Activated CD8-positive, alpha-beta T cell treated with anti-CD3 and anti-CD28 coated beads for 36 hours (primary cell): ENCODE measurements at regions not wholly inside any gene's neighbourhood (a gene's known extent, or its start where the extent isn't known, plus 50 kb on each side); places are given as distances from the start of the nearest gene placed in this dataset.

Experiments used
- ATAC-seq: fragments of 200-7000 bp; cut with Tn5 transposase; one replicate; pipeline ENCODE4 v1.10.0; 2021; ENCODE audit warnings: mild to moderate bottlenecking, moderate library complexity
- CTCF ChIA-PET: fragments of 350-600 bp; sonication (Branson Sonifier 250); formaldehyde crosslinking; loops from one replicate; lab custom pipeline; 2021; ENCODE audit warnings: antibody characterized with exemption; lab: Charles Lee
- POLR2A ChIA-PET: fragments of 350-600 bp; sonication (Branson Sonifier 250); formaldehyde crosslinking; loops from one replicate; lab custom pipeline; 2021; ENCODE audit warnings: antibody characterized with exemption; lab: Charles Lee
- DNase-seq: peaks from one replicate; pipeline ENCODE4 v3.0.0-alpha.2; 2020
- H3K27ac Mint-ChIP-seq: one replicate; pipeline ENCODE4 v1.8.0; 2021; ENCODE audit warnings: mild to moderate bottlenecking, mixed read lengths
- H3K27me3 Mint-ChIP-seq: one replicate; pipeline ENCODE4 v1.8.0; 2021; ENCODE audit warnings: mixed read lengths
- H3K36me3 Mint-ChIP-seq: one replicate; pipeline ENCODE4 v1.8.0; 2021; ENCODE audit warnings: low read depth, mixed read lengths
- H3K4me1 Mint-ChIP-seq: one replicate; pipeline ENCODE4 v1.8.0; 2021; ENCODE audit warnings: low read depth, mixed read lengths
- H3K4me3 Mint-ChIP-seq: one replicate; pipeline ENCODE4 v1.8.0; 2021; ENCODE audit warnings: mild to moderate bottlenecking, moderate library complexity, mixed read lengths
- H3K9me3 Mint-ChIP-seq: one replicate; pipeline ENCODE4 v1.8.0; 2021; ENCODE audit warnings: mixed read lengths
- intact Hi-C: fragments of 100-400 bp; cut with micrococcal nuclease; formaldehyde crosslinking; loops from one replicate; pipeline ENCODE4 v1.10.0; 2022
- TF ChIP-seq, protein P1 (sequence below): fragments of 200-600 bp; IDR thresholded peaks from one replicate; pipeline ENCODE4 v1.8.0; 2022; ENCODE audit warnings: antibody characterized with exemption, mild to moderate bottlenecking

DNA sequence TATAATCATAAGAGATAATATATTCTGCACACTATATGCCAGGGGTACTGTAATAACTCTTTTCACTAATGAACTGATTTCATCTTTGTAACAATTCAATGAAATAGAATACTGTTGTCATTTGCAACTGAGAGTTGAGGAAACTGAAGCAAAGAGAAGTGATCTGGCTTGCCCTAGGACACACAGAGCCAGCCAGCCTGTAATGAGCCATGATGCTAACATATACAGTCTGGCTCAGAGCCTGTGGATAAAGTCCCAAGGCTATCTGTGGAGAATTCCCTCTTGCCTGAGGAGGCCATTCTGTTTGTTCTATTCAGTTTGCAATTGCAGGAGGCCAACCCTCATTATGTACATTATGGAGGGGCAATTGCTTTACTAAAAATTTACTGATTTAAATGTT is 241.3 kb downstream of the CXCL12 start:
- no peaks in the 10 kb centered on the region for H3K4me1 Mint-ChIP-seq
- ATAC-seq (no peak), DNase-seq (no peak)
- no peak overlapping the region for H3K4me3 Mint-ChIP-seq
- ChIA-PET CTCF (no interaction called here), POLR2A (no interaction called here)
- H3K27me3 Mint-ChIP-seq, result no peaks in the 10 kb centered on the region
- H3K36me3 Mint-ChIP-seq, result no peaks in the 10 kb centered on the region
- no peak overlapping the region for H3K27ac Mint-ChIP-seq
- peaks cover 4% of the 10 kb centered on the region for H3K9me3 Mint-ChIP-seq
- TF ChIP-seq, protein P1, sequence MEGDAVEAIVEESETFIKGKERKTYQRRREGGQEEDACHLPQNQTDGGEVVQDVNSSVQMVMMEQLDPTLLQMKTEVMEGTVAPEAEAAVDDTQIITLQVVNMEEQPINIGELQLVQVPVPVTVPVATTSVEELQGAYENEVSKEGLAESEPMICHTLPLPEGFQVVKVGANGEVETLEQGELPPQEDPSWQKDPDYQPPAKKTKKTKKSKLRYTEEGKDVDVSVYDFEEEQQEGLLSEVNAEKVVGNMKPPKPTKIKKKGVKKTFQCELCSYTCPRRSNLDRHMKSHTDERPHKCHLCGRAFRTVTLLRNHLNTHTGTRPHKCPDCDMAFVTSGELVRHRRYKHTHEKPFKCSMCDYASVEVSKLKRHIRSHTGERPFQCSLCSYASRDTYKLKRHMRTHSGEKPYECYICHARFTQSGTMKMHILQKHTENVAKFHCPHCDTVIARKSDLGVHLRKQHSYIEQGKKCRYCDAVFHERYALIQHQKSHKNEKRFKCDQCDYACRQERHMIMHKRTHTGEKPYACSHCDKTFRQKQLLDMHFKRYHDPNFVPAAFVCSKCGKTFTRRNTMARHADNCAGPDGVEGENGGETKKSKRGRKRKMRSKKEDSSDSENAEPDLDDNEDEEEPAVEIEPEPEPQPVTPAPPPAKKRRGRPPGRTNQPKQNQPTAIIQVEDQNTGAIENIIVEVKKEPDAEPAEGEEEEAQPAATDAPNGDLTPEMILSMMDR, result no peak
- intact Hi-C loops, result no loop called here

DNA sequence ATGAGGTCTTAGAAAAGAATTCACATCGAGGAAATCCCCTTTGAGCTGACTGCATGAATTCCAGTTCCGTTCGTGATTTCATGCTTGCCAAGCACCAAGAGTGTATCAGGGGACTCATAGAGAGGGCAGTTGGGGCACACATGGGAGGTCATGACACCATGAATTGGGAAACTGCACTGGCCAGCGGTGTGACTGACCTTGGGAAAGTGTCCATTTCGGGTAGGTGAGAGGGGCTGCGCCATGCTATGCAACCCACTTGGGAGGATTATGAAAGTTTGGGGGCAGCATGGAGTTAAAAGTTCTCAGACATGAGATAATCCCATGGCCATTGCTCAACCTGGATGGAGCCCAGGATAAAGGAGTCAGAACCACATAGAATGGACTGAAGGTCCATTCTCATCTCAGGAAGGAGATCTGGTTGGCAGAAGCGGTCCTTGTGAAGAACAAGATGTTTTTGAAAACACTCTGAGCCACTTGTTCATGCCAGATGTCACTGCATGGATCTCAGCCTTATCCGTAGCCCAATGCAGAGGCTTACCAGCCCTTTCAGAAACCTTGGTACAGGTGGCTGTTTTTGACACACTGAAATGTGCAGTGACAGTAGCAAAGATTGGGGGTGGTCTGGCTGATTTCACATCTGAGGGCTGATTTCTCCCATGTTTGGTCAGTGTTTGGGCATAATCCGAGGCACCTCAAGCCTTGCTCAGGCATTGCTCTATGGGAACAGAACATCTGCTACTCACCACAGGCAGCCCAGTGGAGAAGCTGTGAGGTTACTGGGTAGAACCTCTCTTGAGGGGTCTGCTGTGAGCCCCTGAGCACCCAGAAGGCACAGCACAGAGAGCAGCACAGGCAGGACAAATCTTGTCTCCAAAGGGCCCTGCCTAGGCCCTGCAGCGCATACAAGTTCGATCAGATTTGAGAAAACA is 252.3 kb downstream of the CXCL12 start:
- no peak for DNase-seq
- no peaks in the 10 kb centered on the region for H3K27me3 Mint-ChIP-seq
- no peak overlapping the region for H3K4me3 Mint-ChIP-seq
- ChIA-PET CTCF (no interaction called here), POLR2A (no interaction called here)
- no peaks in the 10 kb centered on the region for H3K36me3 Mint-ChIP-seq
- no peak for ATAC-seq
- H3K4me1 Mint-ChIP-seq, result no peaks in the 10 kb centered on the region
- TF ChIP-seq, protein P1, result no peak
- intact Hi-C loops, result no loop called here
- no peaks in the 10 kb centered on the region for H3K9me3 Mint-ChIP-seq
- H3K27ac Mint-ChIP-seq, result no peak overlapping the region

DNA sequence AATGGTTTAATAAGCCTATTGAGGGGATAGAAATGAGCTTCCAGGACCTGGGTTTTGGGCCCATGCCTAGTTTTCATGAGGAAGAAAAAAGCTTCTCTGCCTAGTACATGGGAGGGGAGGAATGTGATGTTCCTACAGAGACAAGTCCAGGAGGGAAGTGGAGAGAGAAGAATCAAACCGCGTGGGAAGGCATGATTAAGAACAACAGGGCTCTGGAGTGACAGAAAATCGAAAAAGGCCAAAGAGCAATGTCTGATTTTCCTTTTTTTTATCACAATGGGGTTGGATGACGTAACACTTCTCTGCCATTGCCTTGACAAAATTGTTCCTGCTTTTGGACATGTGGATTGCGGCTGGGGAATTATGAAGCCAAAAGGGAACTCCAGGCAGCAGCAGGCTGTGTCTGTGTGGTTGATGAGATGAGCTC is 258.6 kb downstream of the CXCL12 start:
- no peaks in the 10 kb centered on the region for H3K4me1 Mint-ChIP-seq
- no peak overlapping the region for H3K27ac Mint-ChIP-seq
- H3K4me3 Mint-ChIP-seq, result no peak overlapping the region
- TF ChIP-seq, protein P1, result no peak
- ChIA-PET POLR2A (no interaction called here), CTCF (interaction anchor here (1.1 kb wide), 1 partner anchor 437 kb away, joined by 3 read pairs; no protein-coding TSS in a partner anchor)
- no peaks in the 10 kb centered on the region for H3K36me3 Mint-ChIP-seq
- intact Hi-C loops, result no loop called here
- ATAC-seq, result no peak
- peaks cover 2% of the 10 kb centered on the region for H3K27me3 Mint-ChIP-seq
- no peak for DNase-seq
- H3K9me3 Mint-ChIP-seq, result no peaks in the 10 kb centered on the region

DNA sequence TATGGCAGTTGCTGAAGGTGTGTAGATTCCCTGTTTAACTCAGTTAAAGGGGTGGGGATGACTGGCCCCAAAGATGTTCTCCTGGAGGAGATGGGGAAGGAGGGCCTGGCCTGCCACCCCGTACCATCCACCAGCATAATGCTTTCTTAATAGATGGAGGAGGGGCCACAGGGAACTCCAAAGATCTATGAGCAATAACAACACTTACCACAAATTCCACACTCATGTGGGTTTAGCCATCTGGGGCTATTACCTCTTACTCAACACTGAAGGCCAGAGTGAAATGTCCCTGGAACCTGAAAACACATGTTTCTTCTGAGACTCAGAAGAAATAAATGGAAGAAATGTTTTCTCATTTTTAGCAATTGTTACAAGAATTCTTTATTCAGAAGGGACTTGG is 259.0 kb downstream of the CXCL12 start:
- DNase-seq (no peak), ATAC-seq (no peak)
- TF ChIP-seq, protein P1, result no peak
- Mint-ChIP-seq H3K36me3 (no peaks in the 10 kb centered on the region), H3K9me3 (no peaks in the 10 kb centered on the region), H3K4me1 (no peaks in the 10 kb centered on the region), H3K27ac (no peak overlapping the region), H3K27me3 (peaks cover 2% of the 10 kb centered on the region), H3K4me3 (no peak overlapping the region)
- ChIA-PET CTCF (interaction anchor here (1.1 kb wide), 1 partner anchor 436 kb away, joined by 3 read pairs; no protein-coding TSS in a partner anchor), POLR2A (no interaction called here)
- intact Hi-C loops, result no loop called here

DNA sequence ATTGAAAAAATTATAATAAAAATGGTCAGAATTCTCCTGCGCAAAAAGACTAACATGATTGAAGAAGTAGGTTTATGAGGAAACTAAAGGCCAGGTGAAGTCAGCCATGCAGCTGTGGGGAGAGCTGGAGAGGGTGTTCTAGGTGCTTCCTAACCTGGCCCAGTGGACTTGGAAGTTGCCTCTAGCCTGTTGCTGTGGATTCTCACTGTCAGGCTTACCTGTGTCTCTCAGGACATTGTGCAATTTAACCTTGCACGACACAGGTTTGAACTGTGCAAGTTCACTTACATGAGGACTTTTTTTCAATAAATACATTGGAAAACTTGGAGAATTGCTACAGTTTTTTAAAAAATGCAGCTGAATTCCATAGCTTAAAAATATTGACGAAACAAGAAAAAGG is 266.4 kb downstream of the CXCL12 start:
- DNase-seq, result no peak
- TF ChIP-seq, protein P1, result no peak
- no peaks in the 10 kb centered on the region for H3K9me3 Mint-ChIP-seq
- no peaks in the 10 kb centered on the region for H3K4me1 Mint-ChIP-seq
- no peak for ATAC-seq
- ChIA-PET POLR2A (no interaction called here), CTCF (no interaction called here)
- peaks cover 7% of the 10 kb centered on the region for H3K27me3 Mint-ChIP-seq
- intact Hi-C loops, result no loop called here
- H3K36me3 Mint-ChIP-seq, result no peaks in the 10 kb centered on the region
- H3K4me3 Mint-ChIP-seq, result no peak overlapping the region
- H3K27ac Mint-ChIP-seq, result no peak overlapping the region
